HG03060 (cell line): ENCODE measurements at regions not wholly inside any gene's neighbourhood (a gene's known extent, or its start where the extent isn't known, plus 50 kb on each side); places are given as distances from the start of the nearest gene placed in this dataset.

Experiments used
- ATAC-seq: cut with Tn5 transposase; IDR thresholded peaks from one replicate; pipeline ENCODE4 v1.9.1; 2021; ENCODE audit warnings: low read depth, moderate number of reproducible peaks; ENCODE audit not compliant: unreplicated experiment

GRCh38 chr16:85333744-85334640 lies 221.7 kb upstream of the CIBAR2 start:
- ATAC-seq: no peak

- no peak for ATAC-seq
These were observed 222.7 kb upstream of the CIBAR2 start for GRCh38 chr16:85334718-85335583.

- no peak for ATAC-seq
These were observed 223.6 kb upstream of the CIBAR2 start for GRCh38 chr16:85335584-85336491.

GRCh38 chr16:85337910-85338637 lies 225.8 kb upstream of the CIBAR2 start:
- no peak for ATAC-seq

GRCh38 chr16:85338638-85338982 lies 226.3 kb upstream of the CIBAR2 start:
- ATAC-seq: no peak

- ATAC-seq: no peak
These were observed 226.9 kb upstream of the CIBAR2 start for GRCh38 chr16:85338989-85339685.

GRCh38 chr16:85341972-85342695 lies 229.9 kb upstream of the CIBAR2 start:
- no peak for ATAC-seq

- no peak for ATAC-seq
These were observed 232.3 kb upstream of the CIBAR2 start for GRCh38 chr16:85344502-85345128.

GRCh38 chr16:85345129-85345639 lies 232.9 kb upstream of the CIBAR2 start:
- no peak for ATAC-seq

GRCh38 chr16:85346404-85347212 lies 234.3 kb upstream of the CIBAR2 start:
- ATAC-seq: no peak

GRCh38 chr16:85347213-85347591 lies 234.9 kb upstream of the CIBAR2 start:
- no peak for ATAC-seq

- no peak for ATAC-seq
These were observed 236.0 kb upstream of the CIBAR2 start for GRCh38 chr16:85348065-85348840.

- no peak for ATAC-seq
These were observed 236.7 kb upstream of the CIBAR2 start for GRCh38 chr16:85348911-85349334.

- no peak for ATAC-seq
These were observed 237.3 kb upstream of the CIBAR2 start for GRCh38 chr16:85349365-85350145.

- no peak for ATAC-seq
These were observed 238.0 kb upstream of the CIBAR2 start for GRCh38 chr16:85350146-85350728.
